Trophoblast cell (in vitro differentiated cells and primary cell): ENCODE measurements at regions not wholly inside any gene's neighbourhood (a gene's known extent, or its start where the extent isn't known, plus 50 kb on each side); places are given as distances from the start of the nearest gene placed in this dataset.

Experiments
- DNase-seq, 2 donors: peaks; one replicate each; pipeline ENCODE4 v3.0.0-alpha.2; 2016
- H2AFZ ChIP-seq: 2 replicates; pipeline ENCODE4 v1.6.1; 2013; ENCODE audit warnings: low read length, moderate library complexity, mild to moderate bottlenecking; ENCODE audit not compliant: insufficient read depth, poor library complexity
- H2AK5ac ChIP-seq: 2 replicates; pipeline ENCODE4 v1.6.1; 2013; ENCODE audit warnings: mild to moderate bottlenecking, low read length
- H2BK120ac ChIP-seq: 2 replicates; pipeline ENCODE4 v1.6.1; 2013; ENCODE audit warnings: low read length, mild to moderate bottlenecking, moderate library complexity; ENCODE audit not compliant: insufficient read depth, poor library complexity
- H2BK12ac ChIP-seq: 2 replicates; pipeline ENCODE4 v1.6.1; 2013; ENCODE audit warnings: mild to moderate bottlenecking, low read length, moderate library complexity
- H2BK5ac ChIP-seq: 2 replicates; pipeline ENCODE4 v1.6.1; 2013; ENCODE audit warnings: low read length, low read depth, moderate library complexity, mild to moderate bottlenecking; ENCODE audit not compliant: poor library complexity
- H3K14ac ChIP-seq: 2 replicates; pipeline ENCODE4 v1.6.1; 2013; ENCODE audit warnings: mild to moderate bottlenecking, low read length
- H3K18ac ChIP-seq: 2 replicates; pipeline ENCODE4 v1.6.1; 2013; ENCODE audit warnings: mild to moderate bottlenecking, low read length
- H3K23ac ChIP-seq: 2 replicates; pipeline ENCODE4 v1.6.1; 2013; ENCODE audit warnings: low read length
- H3K27ac ChIP-seq: 2 replicates; pipeline ENCODE4 v1.5.1; 2013; ENCODE audit warnings: low read depth, mild to moderate bottlenecking, inconsistent platforms, low read length, moderate library complexity
- H3K27me3 ChIP-seq: 2 replicates; pipeline ENCODE4 v1.6.1; 2013; ENCODE audit warnings: inconsistent platforms, mild to moderate bottlenecking, low read length, moderate library complexity; ENCODE audit not compliant: insufficient read depth
- H3K36me3 ChIP-seq, 2 experiments: 1 replicate in 1 of 2; 2 replicates in 1 of 2; pipeline ENCODE4 v1.6.1; 2013; ENCODE audit warnings: low read length in 2 of 2, mild to moderate bottlenecking in 2 of 2, moderate library complexity in 1 of 2; ENCODE audit not compliant: insufficient read depth in 2 of 2, control insufficient read depth in 1 of 2
- H3K4ac ChIP-seq: 2 replicates; pipeline ENCODE4 v1.6.1; 2013; ENCODE audit warnings: low read depth, mild to moderate bottlenecking, low read length, moderate library complexity
- H3K4me1 ChIP-seq, 2 experiments: 1 replicate in 1 of 2; 2 replicates in 1 of 2; pipeline ENCODE4 v1.6.1; 2013; ENCODE audit warnings: low read length in 2 of 2, mild to moderate bottlenecking in 2 of 2, moderate library complexity in 1 of 2; ENCODE audit not compliant: insufficient read depth in 2 of 2, control insufficient read depth in 1 of 2
- H3K4me2 ChIP-seq: 2 replicates; pipeline ENCODE4 v1.6.1; 2013; ENCODE audit warnings: inconsistent platforms, mild to moderate bottlenecking, low read length, moderate library complexity
- H3K4me3 ChIP-seq: 2 replicates; pipeline ENCODE4 v1.5.1; 2013; ENCODE audit warnings: mild to moderate bottlenecking, low read depth, low read length, inconsistent platforms
- H3K79me1 ChIP-seq: one replicate; pipeline ENCODE4 v1.6.1; 2013; ENCODE audit warnings: low read length
- H3K79me2 ChIP-seq: 2 replicates; pipeline ENCODE4 v1.6.1; 2013; ENCODE audit warnings: low read length, mild to moderate bottlenecking; ENCODE audit not compliant: control insufficient read depth, insufficient read depth, poor library complexity
- H3K9ac ChIP-seq: 2 replicates; pipeline ENCODE4 v1.6.1; 2013; ENCODE audit warnings: mild to moderate bottlenecking, low read length
- H3K9me3 ChIP-seq: 2 replicates; pipeline ENCODE4 v1.6.1; 2013; ENCODE audit warnings: low read depth, mild to moderate bottlenecking, control low read depth, inconsistent platforms, low read length; ENCODE audit not compliant: insufficient read depth
- H4K12ac ChIP-seq: 2 replicates; pipeline ENCODE4 v1.6.1; 2013; ENCODE audit warnings: low read depth, mild to moderate bottlenecking, low read length, moderate library complexity
- H4K8ac ChIP-seq: 2 replicates; pipeline ENCODE4 v1.6.1; 2013; ENCODE audit warnings: low read depth, mild to moderate bottlenecking, low read length, moderate library complexity
- H4K91ac ChIP-seq: one replicate; pipeline ENCODE4 v1.6.1; 2013; ENCODE audit warnings: low read depth, mild to moderate bottlenecking, low read length, moderate library complexity
- WGBS: extraction: QIAGEN DNeasy Blood & Tissue Kit; methylation state at CpG from one replicate; pipeline ENCODE4 v1.1.7; 2013; ENCODE audit warnings: missing lambda C conversion rate; ENCODE audit not compliant: insufficient read length, insufficient coverage; ENCODE audit errors: extremely low coverage; 5-methylcytosine and 5-hydroxymethylcytosine counted together

DNA sequence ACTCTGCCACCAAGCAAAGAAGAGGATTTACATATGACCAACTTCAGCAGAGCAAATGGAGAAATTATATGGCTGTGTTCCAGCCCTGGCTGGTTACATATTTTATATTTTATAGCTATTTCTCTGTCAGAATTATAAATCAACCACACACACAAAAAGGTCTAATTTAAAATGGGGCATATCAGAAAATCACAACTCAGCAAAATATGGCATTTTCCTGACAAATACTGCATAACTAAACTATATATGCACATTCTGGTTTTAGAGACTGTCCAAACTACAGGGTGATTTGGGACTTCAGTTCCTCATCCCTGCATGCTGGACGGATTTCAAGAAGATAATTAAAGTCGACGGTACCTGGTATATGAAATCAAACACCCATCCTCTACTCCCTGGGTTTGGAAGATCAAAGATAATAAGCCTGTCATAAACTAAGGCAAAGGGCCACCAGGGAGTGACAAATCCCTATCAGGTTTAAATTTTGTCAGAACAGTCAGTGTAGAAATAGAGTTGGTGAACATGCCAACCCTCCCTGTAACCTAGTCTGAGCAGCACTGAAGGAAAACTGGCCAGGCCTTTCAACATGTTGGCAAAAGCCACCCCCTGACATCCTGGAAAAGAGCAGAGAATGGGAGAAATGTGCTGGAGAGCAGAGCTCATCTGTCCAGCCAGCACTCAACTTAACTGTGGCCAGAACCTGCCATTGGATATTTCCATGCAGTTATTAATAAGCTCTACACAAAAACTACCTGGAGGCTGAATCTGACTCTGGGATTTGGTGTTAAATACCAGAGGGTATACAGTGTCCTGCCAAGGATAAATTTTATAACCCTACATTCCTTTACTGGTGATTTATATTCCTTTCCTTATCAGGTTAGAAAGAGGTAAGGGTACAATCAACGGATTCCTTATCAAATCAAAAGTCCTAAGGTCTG is 235.7 kb downstream of the ENC1 start:
- DNase-seq: no peak
- Histone ChIP-seq H2AFZ (no peak overlapping the region), H3K79me1 (peaks cover 20% of the 10 kb centered on the region), H4K12ac (no peak overlapping the region), H3K27me3 (no peaks in the 10 kb centered on the region), H3K9me3 (no peaks in the 10 kb centered on the region), H3K9ac (no peak overlapping the region), H3K4me3 (no peak overlapping the region), H2BK5ac (no peak overlapping the region), H3K79me2 (no peaks in the 10 kb centered on the region), H3K4me2 (no peak overlapping the region), H4K8ac (no peak overlapping the region), H3K23ac (no peak overlapping the region), H4K91ac (no peak overlapping the region), H3K36me3 (no peaks in the 10 kb centered on the region), H3K4ac (no peak overlapping the region), H3K27ac (no peak overlapping the region), H3K14ac (no peak overlapping the region), H2AK5ac (no peak overlapping the region), H3K4me1 (peaks cover 5 to 6% of the 10 kb centered on the region in 2 experiments), H2BK12ac (peak overlapping the region; percentile 11), H2BK120ac (no peak overlapping the region), H3K18ac (no peak overlapping the region)
- WGBS: no CpG with 5 or more reads among the region's 4 CpGs

DNA sequence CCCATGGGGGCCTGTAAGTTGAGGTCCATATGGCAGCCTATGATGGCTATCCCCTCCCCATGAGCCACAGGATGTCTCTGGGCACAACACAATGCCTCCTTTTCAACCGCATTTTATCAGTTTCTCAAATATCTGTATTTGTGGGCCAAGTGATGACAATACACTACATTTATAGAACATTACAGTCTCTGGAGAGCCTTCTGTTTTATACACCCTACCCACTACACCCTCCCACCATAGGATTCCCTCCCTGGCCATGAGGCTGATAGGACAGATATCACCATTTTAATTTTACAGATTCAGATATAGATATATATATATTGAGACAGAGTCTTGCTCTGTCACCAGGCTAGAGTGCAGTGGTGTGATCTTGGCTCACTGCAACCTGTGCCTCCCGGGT is 236.8 kb downstream of the ENC1 start:
- no peaks in the 10 kb centered on the region for H3K36me3 ChIP-seq
- peaks cover 19% of the 10 kb centered on the region for H3K79me1 ChIP-seq
- peak overlapping the region; percentile 40 for H4K91ac ChIP-seq
- H3K4me2 ChIP-seq: no peak overlapping the region
- H3K79me2 ChIP-seq: no peaks in the 10 kb centered on the region
- no peak overlapping the region for H3K14ac ChIP-seq
- no peak for DNase-seq
- H3K27me3 ChIP-seq: no peaks in the 10 kb centered on the region
- no peaks in the 10 kb centered on the region for H3K9me3 ChIP-seq
- no peak overlapping the region for H3K4me3 ChIP-seq
- no CpG with 5 or more reads among the region's 2 CpGs for WGBS
- H3K27ac ChIP-seq: no peak overlapping the region
- H3K4me1 ChIP-seq: peaks cover 5 to 6% of the 10 kb centered on the region in 2 experiments
- H3K9ac ChIP-seq: no peak overlapping the region
- no peak overlapping the region for H4K12ac ChIP-seq
- peak overlapping the region; percentile 85 for H2AK5ac ChIP-seq
- peak overlapping the region; percentile 94 for H2BK12ac ChIP-seq
- no peak overlapping the region for H3K4ac ChIP-seq
- H2BK120ac ChIP-seq: peak overlapping the region; percentile 35
- H2AFZ ChIP-seq: no peak overlapping the region
- no peak overlapping the region for H3K18ac ChIP-seq
- no peak overlapping the region for H4K8ac ChIP-seq
- no peak overlapping the region for H3K23ac ChIP-seq
- H2BK5ac ChIP-seq: no peak overlapping the region

DNA sequence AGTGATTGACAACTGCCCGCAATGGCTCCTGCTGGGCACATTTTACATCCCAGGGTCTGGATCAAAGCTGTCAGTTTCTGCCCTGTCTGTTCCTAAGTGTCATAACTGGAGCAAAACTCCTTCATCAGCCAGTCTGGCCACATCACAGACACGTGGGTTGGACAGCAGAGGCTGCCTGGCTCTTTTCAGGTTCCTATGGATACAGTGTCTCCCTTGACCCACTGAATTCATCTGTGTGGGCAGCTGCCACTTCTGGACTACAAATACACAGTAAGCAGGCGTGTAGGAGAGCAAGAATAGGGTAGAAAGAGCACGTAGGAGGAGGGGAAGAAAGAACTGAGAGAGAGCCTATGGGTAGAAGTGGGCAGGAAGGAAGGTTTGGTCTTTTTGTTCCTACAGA is 238.0 kb downstream of the ENC1 start:
- H3K79me1 ChIP-seq: peaks cover 23% of the 10 kb centered on the region
- H4K91ac ChIP-seq: peak overlapping the region; percentile 68
- peak overlapping the region; percentile 43 for H2BK12ac ChIP-seq
- H3K36me3 ChIP-seq: no peaks in the 10 kb centered on the region
- H3K27me3 ChIP-seq: no peaks in the 10 kb centered on the region
- no peak overlapping the region for H3K18ac ChIP-seq
- H2BK120ac ChIP-seq: peak overlapping the region; percentile 8
- peak overlapping the region; percentile 80 for H2AK5ac ChIP-seq
- peaks cover 6% of the 10 kb centered on the region in 2 experiments for H3K4me1 ChIP-seq
- no peak overlapping the region for H3K4me3 ChIP-seq
- DNase-seq: no peak
- H3K27ac ChIP-seq: no peak overlapping the region
- no peak overlapping the region for H3K23ac ChIP-seq
- H3K14ac ChIP-seq: no peak overlapping the region
- no peak overlapping the region for H3K4me2 ChIP-seq
- H4K12ac ChIP-seq: no peak overlapping the region
- no peaks in the 10 kb centered on the region for H3K9me3 ChIP-seq
- no peak overlapping the region for H3K9ac ChIP-seq
- peak overlapping the region; percentile 64 for H2BK5ac ChIP-seq
- no peak overlapping the region for H3K4ac ChIP-seq
- no peaks in the 10 kb centered on the region for H3K79me2 ChIP-seq
- H4K8ac ChIP-seq: peak overlapping the region; percentile 39
- WGBS: no CpG with 5 or more reads among the region's 4 CpGs
- no peak overlapping the region for H2AFZ ChIP-seq

DNA sequence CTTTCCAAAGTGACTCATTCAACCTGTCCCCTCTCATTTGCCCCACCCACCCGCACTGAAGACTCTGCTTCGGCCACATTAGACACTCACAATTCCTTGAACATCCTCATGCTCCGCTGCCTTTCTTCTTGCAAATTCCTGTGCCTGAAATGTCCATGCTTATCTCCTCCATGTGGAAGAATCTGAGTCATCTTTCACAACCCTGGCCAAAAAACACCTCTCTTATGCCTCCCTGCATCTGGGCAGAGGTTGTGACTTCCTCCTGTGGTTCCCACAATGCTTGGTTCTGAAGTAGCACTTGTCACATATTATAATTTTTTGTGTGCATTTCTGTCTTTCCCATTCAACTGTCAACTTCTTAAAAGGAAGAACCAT is 238.6 kb downstream of the ENC1 start:
- H3K4me2 ChIP-seq: no peak overlapping the region
- H3K4me1 ChIP-seq: peaks cover 6% of the 10 kb centered on the region in 2 experiments
- DNase-seq: peak; percentile 45 to 67
- no peak overlapping the region for H3K4me3 ChIP-seq
- no peak overlapping the region for H2BK120ac ChIP-seq
- H3K79me2 ChIP-seq: no peaks in the 10 kb centered on the region
- H3K4ac ChIP-seq: no peak overlapping the region
- no peak overlapping the region for H3K27ac ChIP-seq
- no peak overlapping the region for H3K9ac ChIP-seq
- H3K18ac ChIP-seq: no peak overlapping the region
- H3K23ac ChIP-seq: no peak overlapping the region
- H2BK12ac ChIP-seq: no peak overlapping the region
- H3K14ac ChIP-seq: no peak overlapping the region
- no peaks in the 10 kb centered on the region for H3K27me3 ChIP-seq
- H2BK5ac ChIP-seq: no peak overlapping the region
- no peaks in the 10 kb centered on the region for H3K9me3 ChIP-seq
- no peak overlapping the region for H4K12ac ChIP-seq
- WGBS: no CpG with 5 or more reads among the region's 3 CpGs
- H4K8ac ChIP-seq: no peak overlapping the region
- H3K79me1 ChIP-seq: peaks cover 21% of the 10 kb centered on the region
- H4K91ac ChIP-seq: no peak overlapping the region
- H3K36me3 ChIP-seq: no peaks in the 10 kb centered on the region
- no peak overlapping the region for H2AFZ ChIP-seq
- no peak overlapping the region for H2AK5ac ChIP-seq
